ENCODE measurements at regions not wholly inside any gene's neighbourhood (a gene's known extent, or its start where the extent isn't known, plus 50 kb on each side); places are given as distances from the start of the nearest gene placed in this dataset.

GRCh38 chr6:3579652-3580175 lies 122.9 kb upstream of the SLC22A23 start:
- TF ChIP-seq EZH2 (IDR thresholded peaks at IDR 0.05; ENCODE audit: insufficient read depth, poor library complexity, severe bottlenecking) (no peak), EZH2phosphoT487 (IDR thresholded peaks at IDR 0.05; ENCODE audit: insufficient read depth, low read depth) (no peak)

All from GM23248 (cell line).